HG03039 (cell line): ENCODE measurements at regions not wholly inside any gene's neighbourhood (a gene's known extent, or its start where the extent isn't known, plus 50 kb on each side); places are given as distances from the start of the nearest gene placed in this dataset.
"Not testable (repeated sequence)": the region's sequence is repeated elsewhere in the genome, so short reads cannot be mapped to it uniquely, and the experiment has no call there.

ENCODE experiments used
- ATAC-seq: cut with Tn5 transposase; IDR thresholded peaks from one replicate; pipeline ENCODE4 v1.9.1; 2021; ENCODE audit warnings: mild to moderate bottlenecking, moderate library complexity; ENCODE audit not compliant: unreplicated experiment

DNA sequence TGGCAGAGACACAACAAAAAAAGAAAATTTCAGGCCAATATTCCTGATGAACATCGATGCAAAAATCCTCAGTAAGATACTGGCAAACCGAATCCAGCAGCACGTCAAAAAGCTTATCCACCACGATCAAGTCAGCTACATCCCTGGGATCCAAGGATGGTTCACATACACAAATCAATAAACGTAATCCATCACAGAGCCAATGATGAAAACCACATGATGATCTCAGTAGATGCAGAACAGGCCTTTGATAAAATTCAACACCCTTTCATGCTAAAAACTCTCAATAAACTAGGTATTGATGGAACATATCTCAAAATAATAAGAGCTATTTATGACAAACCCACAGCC is 382.1 kb downstream of the IPMK start:
- ATAC-seq = not testable (repeated sequence)

DNA sequence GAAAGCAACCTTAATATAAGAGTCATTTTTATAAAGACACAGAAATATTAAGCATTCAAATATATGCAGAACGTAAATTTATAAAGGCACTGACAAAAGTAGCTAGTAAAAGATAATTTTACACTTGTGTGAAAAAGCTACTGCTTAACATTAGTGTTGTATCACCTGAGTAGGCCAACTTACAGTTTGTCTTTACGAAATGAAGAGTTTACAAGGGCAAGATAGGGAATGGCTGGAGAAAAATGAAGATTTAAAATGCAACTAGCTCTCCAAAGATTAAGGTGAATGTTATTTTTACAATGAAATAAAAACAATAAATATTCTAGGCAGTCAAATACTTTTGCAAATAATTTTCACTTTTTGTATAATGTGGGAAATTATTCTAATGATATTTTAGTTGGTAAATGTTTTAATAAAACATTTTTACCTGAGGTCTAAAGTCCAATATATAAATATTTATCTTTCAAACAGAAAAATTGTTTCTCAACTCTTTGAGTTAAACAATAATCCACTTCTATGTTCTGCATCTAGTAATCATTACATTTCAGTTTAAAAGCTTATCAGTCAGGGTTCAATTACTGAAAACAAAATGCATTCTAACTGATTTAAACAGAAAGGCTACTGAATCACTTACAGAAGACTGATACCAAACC is 382.6 kb downstream of the IPMK start:
- ATAC-seq = no peak

DNA sequence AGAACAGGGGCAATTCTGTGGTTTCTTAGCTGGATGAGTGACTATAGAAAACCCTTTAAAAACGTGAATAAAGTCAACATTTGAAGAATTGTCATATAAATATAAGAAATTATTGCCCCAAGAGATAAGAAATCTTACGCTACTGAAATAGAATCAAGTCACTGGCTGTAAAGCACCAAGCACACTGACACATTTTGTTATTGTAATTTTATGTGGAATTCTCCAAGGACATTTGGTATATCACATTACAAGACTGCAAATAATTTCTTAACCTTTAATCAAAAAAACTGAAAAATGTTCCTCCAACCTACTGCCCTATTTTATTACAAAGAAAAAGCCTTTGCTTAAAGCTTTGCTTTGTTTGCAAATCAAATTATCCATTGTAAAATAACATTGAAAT is 383.3 kb downstream of the IPMK start:
- no peak for ATAC-seq

DNA sequence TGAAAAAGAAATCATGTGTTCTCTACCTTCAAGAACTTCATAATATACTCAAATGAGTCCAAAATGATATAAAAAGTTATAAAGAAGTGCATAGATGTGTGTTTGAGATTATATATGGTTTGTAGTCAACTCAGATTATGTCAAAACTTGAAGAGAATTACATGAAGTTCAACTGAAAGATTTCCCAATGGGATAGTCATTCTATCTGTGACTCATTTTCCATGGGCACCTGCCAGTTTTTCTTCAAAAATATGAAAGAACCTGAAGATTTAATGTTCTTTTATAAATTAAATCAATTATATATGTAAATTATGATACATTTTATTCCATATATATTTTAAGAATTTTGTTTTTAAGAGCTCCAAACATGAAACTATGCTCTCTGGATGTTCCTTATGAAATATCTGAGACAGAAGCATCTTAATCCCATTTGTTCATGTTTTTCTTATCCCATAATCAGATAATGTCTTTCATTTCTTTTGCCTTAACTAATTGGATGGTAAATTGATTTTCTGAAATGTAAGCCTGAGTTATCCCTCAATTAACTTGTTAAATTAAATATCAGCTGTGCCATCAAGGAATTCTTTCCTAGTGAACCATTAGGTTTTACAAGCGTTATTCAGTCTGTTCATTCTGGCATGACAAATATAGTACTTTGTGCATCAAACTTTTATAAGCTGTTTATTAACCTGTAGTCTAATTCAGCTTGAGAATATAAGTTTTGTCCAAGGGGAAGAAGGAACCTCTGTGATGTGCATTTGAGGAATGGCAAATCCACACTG is 387.1 kb downstream of the IPMK start:
- ATAC-seq = no peak

DNA sequence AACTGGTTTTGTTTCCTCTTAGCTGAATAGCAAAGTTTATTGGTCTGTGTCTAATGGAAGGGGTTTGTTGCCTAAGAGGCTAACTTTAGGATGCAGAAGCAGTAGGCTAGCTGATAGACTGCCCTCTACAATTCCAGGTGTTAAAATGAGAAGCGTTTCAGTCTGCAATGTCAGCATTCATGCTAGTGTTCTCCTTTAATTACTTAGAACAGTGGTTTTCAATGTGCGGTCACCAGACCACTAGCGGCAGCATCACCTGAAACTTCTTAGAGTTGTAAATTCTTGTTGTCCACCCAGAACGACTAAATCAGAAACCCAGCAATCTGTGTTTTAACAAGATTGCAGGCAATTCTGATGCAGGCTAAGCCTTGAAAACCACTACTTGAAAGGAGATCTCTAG is 392.9 kb downstream of the IPMK start:
- ATAC-seq = no peak

DNA sequence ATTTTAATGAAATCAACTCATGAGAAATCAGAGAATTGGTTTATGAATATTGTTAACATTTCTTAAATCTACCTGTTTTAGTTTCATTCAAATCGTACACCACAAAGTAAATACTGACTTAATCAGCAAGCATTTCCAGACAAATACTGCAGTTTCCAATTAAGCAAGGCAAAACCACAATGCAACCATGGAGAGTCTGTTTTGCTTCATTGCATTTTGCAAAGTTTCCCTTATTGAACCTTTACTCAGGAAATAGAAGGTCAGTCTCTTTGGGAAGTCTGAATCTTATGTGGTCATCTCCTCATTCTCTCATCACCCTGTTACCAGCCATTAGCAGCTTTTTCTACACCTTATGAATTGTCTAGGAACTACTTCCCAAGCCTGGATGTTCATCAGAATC is 400.5 kb downstream of the IPMK start:
- ATAC-seq = no peak

DNA sequence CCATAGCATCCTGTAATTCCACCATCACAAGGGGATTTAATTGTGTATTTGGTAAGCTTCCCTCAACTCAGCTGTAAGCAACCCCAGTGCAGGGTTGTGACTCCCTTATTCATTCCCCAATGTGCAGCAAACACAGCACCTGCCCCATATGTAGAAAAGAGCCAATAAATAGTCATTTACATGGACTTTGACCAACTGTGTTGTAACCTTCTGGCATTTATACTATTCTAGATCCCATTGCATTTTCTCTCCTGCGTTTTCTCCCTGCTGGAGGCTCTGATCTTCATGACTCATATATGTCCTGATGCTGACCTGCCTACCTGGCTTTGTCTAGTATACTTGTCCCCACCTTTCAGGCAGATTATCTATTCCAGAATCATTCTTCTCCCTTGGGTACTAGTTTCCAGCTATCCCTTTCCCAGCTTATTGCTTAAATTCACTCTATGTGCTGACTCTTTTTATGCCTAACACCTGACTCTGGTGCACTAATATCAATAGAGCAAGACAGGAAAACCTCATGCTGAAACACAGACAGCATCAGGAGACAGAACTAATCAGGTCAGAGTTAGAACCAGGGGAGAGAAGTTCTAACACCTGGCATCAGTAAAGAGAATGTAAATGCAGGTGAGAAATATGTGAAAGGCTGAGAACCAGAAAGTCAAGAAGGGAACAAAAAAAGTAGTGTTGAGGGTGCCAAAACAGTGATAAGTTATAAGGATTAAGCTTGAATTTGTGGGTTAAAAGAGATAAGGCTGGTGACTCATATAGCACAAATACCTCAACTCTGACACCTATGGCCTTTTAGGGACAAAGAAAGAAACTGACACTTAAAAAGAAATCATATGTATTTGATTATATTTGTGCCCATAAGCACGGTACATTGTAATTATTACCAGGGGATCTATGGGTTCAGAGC is 402.7 kb downstream of the IPMK start:
- ATAC-seq = no peak

DNA sequence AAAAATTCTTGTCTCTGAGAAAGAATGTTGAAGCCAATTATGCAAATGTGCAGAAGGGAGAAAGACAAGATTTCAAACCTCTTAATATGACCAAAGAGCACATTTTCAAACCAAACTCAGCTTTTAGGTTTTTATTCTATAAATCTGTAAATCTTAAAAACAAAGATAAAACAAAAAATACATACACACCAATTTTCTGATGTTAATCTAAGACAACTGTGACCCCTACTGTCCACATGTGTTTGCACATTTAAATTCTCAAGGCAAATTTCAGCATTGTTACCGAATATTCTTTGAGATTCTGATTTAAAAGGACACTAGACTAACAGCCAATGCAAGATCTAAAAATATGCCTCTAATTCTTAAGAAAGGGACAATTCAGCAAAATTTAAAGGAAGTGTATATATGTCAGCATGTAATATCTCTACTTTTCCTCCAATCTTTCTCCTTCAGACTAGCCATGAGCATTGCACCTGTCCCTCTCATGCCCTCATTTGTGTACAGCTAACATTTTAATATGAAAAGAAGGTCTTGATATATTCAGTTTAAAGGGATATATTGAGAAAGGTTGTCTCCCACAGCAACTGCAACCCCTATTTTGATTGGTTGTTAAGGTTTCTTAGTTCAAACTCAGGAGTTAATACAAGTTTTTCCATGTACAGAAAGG is 417.9 kb downstream of the IPMK start:
- ATAC-seq = no peak

DNA sequence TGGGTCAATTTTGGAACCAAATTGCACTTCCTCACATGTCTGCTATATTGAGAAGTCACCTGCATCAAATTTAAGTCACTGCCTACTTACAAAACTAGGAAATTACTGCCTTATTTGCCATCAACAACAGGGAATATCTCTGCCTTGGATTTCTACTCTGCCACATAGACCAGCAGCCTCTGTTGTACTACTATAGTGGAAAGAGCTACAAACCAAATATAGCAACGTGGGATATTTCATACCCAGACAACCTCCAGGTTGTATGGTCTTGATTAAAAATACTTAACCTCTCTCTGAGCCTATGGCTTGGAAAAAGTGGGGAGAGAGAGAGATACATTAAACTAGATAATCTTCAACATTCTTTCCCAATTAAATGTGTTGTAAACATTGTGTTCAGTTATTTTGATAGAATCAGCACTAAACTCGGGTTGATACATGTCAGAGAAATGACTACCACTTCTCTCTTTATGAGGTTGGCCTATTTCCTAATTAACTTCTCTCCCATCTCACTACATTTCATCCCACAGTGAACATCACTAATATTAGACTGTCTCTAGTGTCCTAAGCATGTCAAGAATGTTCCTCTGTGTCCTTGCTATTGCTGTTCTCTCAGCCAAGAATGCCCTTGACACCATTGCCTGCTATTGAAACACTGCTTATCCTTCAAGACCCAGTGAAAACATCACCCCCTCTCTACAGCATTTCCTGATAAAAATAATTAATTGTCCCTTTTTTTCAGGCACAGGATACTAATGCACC is 421.2 kb downstream of the IPMK start:
- ATAC-seq = no peak

DNA sequence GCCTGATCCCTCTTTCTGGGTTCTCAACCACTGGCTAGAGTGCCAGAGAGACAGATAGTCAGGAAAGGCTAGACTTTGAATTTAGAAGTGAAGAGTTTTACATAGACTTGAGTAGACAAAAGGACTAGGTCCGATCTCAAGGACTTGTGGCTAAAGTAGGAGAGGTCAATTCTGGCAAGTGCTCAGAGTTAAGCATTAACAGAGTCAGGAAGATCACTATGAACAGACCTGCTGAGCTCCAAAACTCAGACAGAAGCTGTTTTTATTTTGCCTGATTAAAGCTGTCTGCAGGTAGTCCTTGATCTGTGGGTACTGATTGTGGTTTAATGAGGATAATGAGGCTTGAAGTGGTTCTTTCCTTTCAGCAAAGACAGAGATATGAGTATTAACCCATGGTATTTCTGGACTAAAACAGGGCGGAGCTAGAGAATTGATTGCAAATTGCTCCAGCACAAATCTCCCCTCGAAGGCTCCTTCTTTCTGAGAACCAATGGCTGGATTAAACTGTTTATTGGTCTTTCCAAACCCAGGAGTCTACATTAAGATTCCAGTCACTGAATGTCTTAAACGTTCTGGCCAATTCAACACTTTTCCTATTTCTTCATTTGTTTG is 423.2 kb downstream of the IPMK start:
- no peak for ATAC-seq

DNA sequence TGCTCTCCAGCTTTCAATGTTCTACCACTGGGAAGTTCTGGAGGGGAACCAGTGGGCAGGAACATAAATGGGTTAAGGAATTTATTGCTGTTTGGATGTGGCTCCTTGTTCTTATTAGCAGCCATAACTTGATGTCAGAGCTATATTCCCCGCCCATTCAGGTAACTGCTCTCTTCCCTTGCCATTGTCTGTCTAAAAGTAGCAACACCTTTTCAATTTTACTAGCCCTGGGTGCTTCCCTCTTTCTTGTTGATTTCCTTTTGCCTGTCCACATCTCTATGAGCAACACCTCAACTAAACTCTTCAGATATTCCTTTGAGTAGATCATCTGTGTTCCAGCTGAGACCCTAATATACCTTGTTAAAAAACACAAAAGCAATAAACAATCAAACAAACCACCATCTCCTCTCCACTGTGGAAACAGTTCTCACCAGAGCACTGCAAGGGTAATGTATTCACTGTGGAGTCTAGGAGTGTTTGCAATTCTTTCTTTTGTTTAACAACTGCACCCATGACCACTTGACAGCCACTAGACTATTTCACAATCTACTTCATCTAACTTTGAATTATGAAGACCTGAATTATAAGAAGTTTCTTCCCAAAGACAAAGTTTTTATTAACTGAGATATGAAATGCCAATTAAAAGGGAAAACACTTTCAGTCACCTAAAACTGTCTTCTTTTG is 436.7 kb downstream of the IPMK start:
- ATAC-seq = no peak

DNA sequence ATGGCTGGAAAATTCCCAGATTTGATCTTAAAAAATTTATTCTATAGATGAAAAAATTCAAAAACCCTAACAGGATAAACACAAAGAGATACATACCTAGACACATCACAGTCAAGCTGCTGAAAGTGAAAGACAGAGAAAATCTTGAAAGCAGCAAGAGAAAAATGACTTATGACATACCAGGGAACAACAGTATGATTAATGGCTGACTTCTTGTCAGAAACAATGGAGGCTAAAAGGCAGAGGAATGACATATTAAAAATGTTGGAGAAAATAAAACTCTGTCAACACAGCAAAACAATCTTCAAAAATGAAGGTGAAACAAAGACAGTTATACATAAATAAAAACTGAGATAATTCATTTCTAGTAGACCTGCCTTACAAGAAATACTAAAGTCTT is 442.7 kb downstream of the IPMK start:
- no peak for ATAC-seq

DNA sequence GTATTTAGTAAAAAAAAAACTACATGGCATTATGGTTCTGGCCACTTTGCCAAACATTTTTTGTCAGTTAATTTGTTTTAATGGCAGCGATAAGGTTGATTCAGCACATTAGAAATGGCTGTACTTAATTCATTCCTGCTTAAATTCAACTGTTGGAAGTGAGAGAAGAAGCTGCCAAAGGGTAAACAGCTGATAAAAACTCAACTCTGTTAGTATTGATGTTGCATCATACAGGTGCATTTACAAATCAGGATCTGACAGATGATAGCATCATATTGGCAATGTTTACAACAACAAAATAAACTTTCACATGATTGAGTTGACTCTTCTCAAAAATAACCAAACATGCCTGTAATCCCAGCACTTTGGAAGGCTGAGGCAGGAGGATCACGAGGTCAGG is 444.3 kb downstream of the IPMK start:
- no peak for ATAC-seq

DNA sequence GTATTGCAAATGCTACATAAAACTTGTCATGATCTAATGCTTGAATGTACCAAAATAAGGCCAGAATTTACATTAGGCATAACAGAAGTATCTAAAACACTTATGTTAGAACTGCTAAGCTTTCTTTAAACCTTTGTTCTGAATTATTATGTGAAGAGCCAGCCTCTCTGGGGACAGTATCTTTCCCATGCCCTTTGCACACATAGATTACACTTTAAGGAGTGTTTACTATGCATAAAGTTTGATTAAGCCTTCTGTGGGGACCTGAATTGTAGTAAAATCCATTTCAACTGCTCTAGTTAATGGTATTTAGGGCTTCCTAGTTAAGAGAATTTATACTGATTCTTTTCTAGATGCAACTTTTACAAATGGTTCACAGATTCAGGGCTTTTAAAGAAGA is 444.7 kb downstream of the IPMK start:
- no peak for ATAC-seq

DNA sequence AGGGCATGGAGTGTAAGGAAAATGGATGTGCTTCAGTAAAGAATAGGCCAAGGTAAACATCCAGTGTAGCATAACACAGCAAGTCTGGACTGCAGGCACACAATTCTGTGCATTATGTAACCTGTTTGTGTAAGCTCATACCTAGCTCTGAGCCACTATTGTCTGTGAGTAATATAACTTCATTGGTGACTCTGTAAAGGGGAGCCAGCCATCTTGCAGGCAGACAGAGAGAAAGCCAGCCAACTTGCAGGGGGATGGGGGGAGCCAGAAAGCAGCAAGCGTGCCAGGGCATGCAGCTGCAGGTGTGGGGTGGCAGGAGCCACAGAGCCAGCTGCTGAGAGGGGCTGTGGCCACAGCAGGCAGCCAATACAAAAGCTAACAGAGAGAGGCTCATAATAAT is 449.2 kb downstream of the IPMK start:
- no peak for ATAC-seq

DNA sequence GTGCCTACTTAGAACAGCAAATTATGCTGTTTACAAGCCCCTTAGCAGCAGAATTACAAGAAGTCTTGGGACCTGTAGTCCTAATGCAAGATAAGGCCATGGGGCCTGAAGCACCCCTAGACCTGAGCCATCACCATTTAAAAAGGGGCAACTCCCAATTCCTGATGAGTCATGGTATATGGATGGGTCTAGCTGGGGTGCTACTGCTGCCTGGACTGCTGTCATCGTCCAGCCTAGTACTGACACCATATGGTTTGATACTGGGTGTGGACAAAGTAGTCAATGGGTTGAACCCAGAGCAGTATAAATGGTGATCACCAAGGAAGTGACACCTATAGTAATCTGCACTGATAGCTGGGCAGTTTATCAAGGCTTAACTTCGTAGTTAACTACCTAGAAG is 450.0 kb downstream of the IPMK start:
- no peak for ATAC-seq

DNA sequence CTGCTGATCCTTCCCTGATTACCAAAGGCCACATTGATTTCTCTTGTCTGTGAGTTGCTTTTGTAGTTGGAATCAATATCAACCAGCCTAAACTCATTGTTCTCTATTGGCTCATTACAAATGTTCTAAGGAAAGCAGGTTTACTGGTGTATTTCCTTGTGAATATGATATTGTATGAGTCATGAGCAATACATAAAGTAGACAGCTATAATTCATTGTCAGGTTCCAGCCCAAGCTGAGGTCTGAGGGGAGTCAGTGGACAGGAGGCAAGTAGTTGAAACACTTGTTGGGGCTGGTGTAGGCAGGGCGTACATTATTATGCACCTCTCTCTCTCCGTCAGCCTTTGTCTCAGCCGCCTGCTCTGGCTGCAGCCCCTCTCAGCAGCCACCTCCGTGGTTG is 451.7 kb downstream of the IPMK start:
- ATAC-seq = no peak

DNA sequence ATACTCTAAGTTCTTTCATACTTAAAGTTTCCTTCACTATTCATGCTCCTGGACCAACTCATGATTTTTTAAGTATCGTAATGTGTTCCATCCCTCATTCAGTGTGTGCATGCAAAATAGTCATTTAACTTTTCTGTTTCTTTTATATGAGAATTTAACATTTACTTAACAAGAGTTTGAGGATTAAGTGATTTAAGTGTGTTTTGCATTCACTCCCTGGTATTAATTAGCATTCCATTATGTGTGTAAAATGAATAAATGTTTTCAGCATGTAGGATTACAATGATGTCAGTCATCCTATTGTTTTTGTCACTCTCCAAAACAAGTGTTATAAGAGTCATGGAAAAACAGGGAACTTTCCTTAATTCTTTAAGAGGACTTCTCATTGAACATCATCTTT is 457.7 kb downstream of the IPMK start:
- ATAC-seq = no peak

DNA sequence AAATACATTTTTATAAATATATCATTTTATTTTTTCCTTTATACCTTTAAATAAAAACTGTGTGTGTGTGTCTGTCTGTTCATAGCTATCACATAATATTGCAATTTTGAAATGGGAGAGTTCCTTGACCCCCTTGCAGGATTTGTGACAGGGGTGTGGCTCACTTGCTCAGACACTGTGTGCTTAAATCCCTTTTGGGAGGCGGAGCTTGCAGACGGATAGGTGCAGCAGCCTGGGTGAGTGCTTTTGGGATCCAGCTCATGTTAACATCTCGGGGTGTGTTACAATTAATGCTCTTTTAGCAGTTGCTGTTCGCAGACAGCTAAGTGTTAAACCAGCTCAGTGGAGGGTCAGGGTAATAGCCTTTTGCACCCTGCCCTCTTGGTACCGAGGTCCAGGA is 459.8 kb downstream of the IPMK start:
- ATAC-seq = no peak

DNA sequence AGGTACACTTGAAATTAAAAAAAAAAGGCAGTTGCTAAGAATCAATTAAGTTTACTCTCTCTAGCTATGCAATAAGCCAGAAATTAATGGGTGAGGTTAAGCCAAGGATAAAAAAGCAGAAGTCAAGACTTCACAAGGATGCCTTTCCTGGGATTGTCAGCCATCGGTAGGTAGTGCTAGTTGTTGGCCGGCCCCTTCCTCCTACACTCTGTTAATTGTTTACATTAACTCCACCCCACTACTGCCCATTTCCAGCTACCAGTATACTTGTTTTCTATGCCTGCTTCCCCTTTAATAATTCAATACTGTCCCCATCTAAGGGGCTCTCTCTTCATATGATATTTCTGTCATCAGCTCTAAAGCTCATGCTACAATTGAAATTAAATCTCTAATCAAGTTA is 461.0 kb downstream of the IPMK start:
- no peak for ATAC-seq
